Ishikawa (cell line): ENCODE measurements at regions not wholly inside any gene's neighbourhood (a gene's known extent, or its start where the extent isn't known, plus 50 kb on each side); places are given as distances from the start of the nearest gene placed in this dataset.

ENCODE experiments used
- CEBPB ChIP-seq: IDR thresholded peaks from 2 replicates; pipeline ENCODE4 v1.6.1; 2012
- CREB1 ChIP-seq: IDR thresholded peaks from 2 replicates; pipeline ENCODE4 v1.6.1; 2012; ENCODE audit warnings: low read depth
- EP300 ChIP-seq: IDR thresholded peaks from 2 replicates; pipeline ENCODE4 v1.6.1; 2012; ENCODE audit warnings: borderline replicate concordance
- RAD21 ChIP-seq: IDR thresholded peaks from 2 replicates; pipeline ENCODE4 v1.6.1; 2012; ENCODE audit warnings: low read depth
- YY1 ChIP-seq: IDR thresholded peaks from 2 replicates; pipeline ENCODE4 v1.6.1; 2012; ENCODE audit warnings: low read depth
- ZBTB7A ChIP-seq: IDR thresholded peaks from 2 replicates; pipeline ENCODE4 v1.6.1; 2012; ENCODE audit warnings: low read depth
- TF ChIP-seq, protein P1 (sequence below): IDR thresholded peaks from 2 replicates; pipeline ENCODE4 v1.6.1; 2012; ENCODE audit warnings: low read depth, mild to moderate bottlenecking
- TF ChIP-seq, protein P2 (sequence below): IDR thresholded peaks from 2 replicates; pipeline ENCODE4 v1.6.1; 2012

DNA sequence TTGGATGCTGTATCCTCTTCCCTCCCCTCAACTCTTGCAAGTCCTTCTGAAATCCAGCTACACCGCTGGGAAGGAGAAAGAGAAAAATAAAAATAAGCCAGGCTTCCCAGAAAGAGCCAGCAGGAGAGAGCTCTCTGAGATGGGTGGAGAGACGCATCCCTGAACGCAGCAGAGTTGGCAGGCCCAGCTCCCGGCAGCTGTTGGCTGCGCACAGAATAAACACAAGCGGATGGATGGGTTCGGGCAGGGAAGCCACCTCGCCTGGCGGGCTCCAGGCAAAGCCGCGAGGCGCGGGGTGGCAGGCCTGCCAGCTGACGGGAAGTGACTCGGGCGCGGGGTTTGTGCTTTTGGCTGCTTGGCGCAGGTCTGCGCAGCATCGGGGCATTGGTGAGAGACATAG is 537.7 kb downstream of the MIAT start:
- TF ChIP-seq, protein P1, sequence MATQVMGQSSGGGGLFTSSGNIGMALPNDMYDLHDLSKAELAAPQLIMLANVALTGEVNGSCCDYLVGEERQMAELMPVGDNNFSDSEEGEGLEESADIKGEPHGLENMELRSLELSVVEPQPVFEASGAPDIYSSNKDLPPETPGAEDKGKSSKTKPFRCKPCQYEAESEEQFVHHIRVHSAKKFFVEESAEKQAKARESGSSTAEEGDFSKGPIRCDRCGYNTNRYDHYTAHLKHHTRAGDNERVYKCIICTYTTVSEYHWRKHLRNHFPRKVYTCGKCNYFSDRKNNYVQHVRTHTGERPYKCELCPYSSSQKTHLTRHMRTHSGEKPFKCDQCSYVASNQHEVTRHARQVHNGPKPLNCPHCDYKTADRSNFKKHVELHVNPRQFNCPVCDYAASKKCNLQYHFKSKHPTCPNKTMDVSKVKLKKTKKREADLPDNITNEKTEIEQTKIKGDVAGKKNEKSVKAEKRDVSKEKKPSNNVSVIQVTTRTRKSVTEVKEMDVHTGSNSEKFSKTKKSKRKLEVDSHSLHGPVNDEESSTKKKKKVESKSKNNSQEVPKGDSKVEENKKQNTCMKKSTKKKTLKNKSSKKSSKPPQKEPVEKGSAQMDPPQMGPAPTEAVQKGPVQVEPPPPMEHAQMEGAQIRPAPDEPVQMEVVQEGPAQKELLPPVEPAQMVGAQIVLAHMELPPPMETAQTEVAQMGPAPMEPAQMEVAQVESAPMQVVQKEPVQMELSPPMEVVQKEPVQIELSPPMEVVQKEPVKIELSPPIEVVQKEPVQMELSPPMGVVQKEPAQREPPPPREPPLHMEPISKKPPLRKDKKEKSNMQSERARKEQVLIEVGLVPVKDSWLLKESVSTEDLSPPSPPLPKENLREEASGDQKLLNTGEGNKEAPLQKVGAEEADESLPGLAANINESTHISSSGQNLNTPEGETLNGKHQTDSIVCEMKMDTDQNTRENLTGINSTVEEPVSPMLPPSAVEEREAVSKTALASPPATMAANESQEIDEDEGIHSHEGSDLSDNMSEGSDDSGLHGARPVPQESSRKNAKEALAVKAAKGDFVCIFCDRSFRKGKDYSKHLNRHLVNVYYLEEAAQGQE: no peak
- TF ChIP-seq YY1 (no peak), ZBTB7A (no peak), EP300 (no peak), CREB1 (no peak), CEBPB (no peak), RAD21 (no peak)
- TF ChIP-seq, protein P2, sequence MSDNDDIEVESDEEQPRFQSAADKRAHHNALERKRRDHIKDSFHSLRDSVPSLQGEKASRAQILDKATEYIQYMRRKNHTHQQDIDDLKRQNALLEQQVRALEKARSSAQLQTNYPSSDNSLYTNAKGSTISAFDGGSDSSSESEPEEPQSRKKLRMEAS: no peak
